ENCODE measurements at regions not wholly inside any gene's neighbourhood (a gene's known extent, or its start where the extent isn't known, plus 50 kb on each side); places are given as distances from the start of the nearest gene placed in this dataset.
"Not testable (repeated sequence)": the region's sequence is repeated elsewhere in the genome, so short reads cannot be mapped to it uniquely, and the experiment has no call there.

- 90% methylated on average over 5 of the region's 5 CpGs for WGBS
- intact Hi-C loops (cut with DNase I) = no loop called here
Observed at GRCh38 chr15:87740655-87741344, 515.7 kb downstream of the NTRK3 start.

DNA sequence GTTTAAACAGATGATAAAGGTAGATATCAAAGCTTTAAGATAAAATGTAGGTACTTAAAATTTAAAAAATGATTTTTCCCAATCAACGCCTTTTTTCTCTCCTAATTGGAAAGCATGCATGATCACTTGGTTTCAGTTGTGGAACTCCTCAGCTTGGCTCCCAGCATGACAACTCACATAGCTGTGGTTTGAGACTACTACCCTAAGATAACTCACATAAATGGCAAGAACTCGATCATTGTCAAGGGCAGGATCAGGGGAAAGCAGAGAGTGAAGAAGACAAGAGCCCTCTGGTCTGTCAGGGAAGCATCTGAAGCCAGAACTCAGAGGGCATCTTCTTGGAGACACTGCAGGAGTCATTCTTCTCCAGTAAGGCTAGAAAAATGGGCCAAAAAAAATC is 516.7 kb downstream of the NTRK3 start:
- H3K27ac ChIP-seq = no peak overlapping the region

More at GRCh38 chr15:87740655-87741344, 515.7 kb downstream of the NTRK3 start:
- Histone ChIP-seq H3K4me3 (no peak overlapping the region), H3K27me3 (replicated peaks; ENCODE audit: insufficient read depth) (no peaks in the 10 kb centered on the region), H3K4me1 (replicated peaks) (no peaks in the 10 kb centered on the region), H3K27ac (no peak overlapping the region), H3K9me3 (no peaks in the 10 kb centered on the region), H3K36me3 (no peaks in the 10 kb centered on the region)
- TF ChIP-seq POLR2A (IDR thresholded peaks at IDR 0.05) (no peak), POLR2AphosphoS5 (IDR thresholded peaks at IDR 0.05) (no peak)
- TF ChIP-seq, protein P1, sequence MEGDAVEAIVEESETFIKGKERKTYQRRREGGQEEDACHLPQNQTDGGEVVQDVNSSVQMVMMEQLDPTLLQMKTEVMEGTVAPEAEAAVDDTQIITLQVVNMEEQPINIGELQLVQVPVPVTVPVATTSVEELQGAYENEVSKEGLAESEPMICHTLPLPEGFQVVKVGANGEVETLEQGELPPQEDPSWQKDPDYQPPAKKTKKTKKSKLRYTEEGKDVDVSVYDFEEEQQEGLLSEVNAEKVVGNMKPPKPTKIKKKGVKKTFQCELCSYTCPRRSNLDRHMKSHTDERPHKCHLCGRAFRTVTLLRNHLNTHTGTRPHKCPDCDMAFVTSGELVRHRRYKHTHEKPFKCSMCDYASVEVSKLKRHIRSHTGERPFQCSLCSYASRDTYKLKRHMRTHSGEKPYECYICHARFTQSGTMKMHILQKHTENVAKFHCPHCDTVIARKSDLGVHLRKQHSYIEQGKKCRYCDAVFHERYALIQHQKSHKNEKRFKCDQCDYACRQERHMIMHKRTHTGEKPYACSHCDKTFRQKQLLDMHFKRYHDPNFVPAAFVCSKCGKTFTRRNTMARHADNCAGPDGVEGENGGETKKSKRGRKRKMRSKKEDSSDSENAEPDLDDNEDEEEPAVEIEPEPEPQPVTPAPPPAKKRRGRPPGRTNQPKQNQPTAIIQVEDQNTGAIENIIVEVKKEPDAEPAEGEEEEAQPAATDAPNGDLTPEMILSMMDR (IDR thresholded peaks at IDR 0.05) = no peak
- DNase-seq (ENCODE audit: low spot score) = no peak

DNA sequence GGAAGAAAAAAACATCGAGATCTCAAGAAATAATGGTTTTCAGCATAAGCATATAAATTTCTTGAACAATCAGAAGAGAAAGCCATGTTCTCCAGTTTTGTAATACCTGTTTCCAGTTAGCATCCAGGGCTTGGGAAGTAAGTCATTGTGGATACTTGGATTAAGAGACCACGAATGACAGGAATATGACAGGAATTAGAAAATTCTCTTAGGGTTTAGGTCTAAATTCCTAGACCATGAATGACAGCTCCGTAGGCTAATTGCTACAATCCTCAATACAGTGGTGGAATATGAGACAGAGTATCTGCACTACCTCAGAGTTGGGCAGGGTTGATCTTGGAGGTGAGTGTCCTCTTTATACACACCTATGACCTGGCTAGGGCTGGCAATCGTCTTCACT is 517.5 kb downstream of the NTRK3 start:
- intact Hi-C loops (cut with DNase I) = no loop called here

More for the DNA sequence above, 516.7 kb downstream of the NTRK3 start:
- intact Hi-C loops (cut with DNase I) = no loop called here
- no peaks in the 10 kb centered on the region for H3K27me3 ChIP-seq (replicated peaks; ENCODE audit: insufficient read depth)
- no peak for DNase-seq (ENCODE audit: low spot score)
- no peaks in the 10 kb centered on the region for H3K36me3 ChIP-seq
- H3K9me3 ChIP-seq = no peaks in the 10 kb centered on the region
- no peak overlapping the region for H3K4me3 ChIP-seq
- WGBS = 87% methylated on average over 2 of the region's 2 CpGs
- TF ChIP-seq POLR2A (IDR thresholded peaks at IDR 0.05) (no peak), POLR2AphosphoS5 (IDR thresholded peaks at IDR 0.05) (no peak)
- TF ChIP-seq, protein P1 (IDR thresholded peaks at IDR 0.05) = no peak
- no peaks in the 10 kb centered on the region for H3K4me1 ChIP-seq (replicated peaks)

DNA sequence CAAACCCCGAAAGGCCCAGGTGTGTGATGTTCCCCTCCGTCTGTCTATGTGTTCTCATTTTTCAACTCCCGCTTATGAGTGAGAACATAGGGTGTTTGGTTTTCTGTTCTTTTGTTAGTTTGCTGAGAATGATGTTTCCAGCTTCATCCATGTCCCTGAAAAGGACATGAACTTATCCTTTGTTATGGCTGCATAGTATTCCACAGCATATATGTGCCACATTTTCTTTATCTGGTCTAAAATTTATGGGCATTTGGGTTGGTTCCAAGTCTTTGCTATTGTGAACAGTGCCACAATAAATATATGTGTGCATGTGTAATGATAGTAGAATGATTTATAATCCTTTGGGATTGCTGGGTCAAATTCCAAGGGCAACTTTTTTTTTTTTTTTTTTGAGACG is 519.1 kb downstream of the NTRK3 start:
- intact Hi-C loops (cut with DNase I); H3K9me3 ChIP-seq; H3K27ac ChIP-seq; H3K27me3 ChIP-seq (replicated peaks; ENCODE audit: insufficient read depth); DNase-seq (ENCODE audit: low spot score); H3K4me1 ChIP-seq (replicated peaks); H3K36me3 ChIP-seq; H3K4me3 ChIP-seq: not testable (repeated sequence)
- 94% methylated on average over 4 of the region's 4 CpGs for WGBS

More for the DNA sequence above, 517.5 kb downstream of the NTRK3 start:
- Histone ChIP-seq H3K27ac (no peak overlapping the region), H3K4me1 (replicated peaks) (no peaks in the 10 kb centered on the region), H3K4me3 (no peak overlapping the region), H3K9me3 (no peaks in the 10 kb centered on the region), H3K36me3 (no peaks in the 10 kb centered on the region), H3K27me3 (replicated peaks; ENCODE audit: insufficient read depth) (no peaks in the 10 kb centered on the region)
- no peak for DNase-seq (ENCODE audit: low spot score)
- 84% methylated on average over 4 of the region's 4 CpGs for WGBS
- no peak for TF ChIP-seq POLR2AphosphoS5 (IDR thresholded peaks at IDR 0.05)
- no peak for TF ChIP-seq POLR2A (IDR thresholded peaks at IDR 0.05)

- intact Hi-C loops (cut with DNase I) = no loop called here
- WGBS = 90% methylated on average over 4 of the region's 4 CpGs
- TF ChIP-seq POLR2A (IDR thresholded peaks at IDR 0.05) (no peak), POLR2AphosphoS5 (IDR thresholded peaks at IDR 0.05) (no peak)
- TF ChIP-seq, protein P1 (IDR thresholded peaks at IDR 0.05) = no peak
- Histone ChIP-seq H3K4me3 (no peak overlapping the region), H3K27me3 (replicated peaks; ENCODE audit: insufficient read depth) (no peaks in the 10 kb centered on the region), H3K36me3 (no peaks in the 10 kb centered on the region), H3K4me1 (replicated peaks) (no peaks in the 10 kb centered on the region), H3K27ac (no peak overlapping the region), H3K9me3 (no peaks in the 10 kb centered on the region)
- no peak for DNase-seq (ENCODE audit: low spot score)
Observed at GRCh38 chr15:87736891-87737389, 519.6 kb downstream of the NTRK3 start.

DNA sequence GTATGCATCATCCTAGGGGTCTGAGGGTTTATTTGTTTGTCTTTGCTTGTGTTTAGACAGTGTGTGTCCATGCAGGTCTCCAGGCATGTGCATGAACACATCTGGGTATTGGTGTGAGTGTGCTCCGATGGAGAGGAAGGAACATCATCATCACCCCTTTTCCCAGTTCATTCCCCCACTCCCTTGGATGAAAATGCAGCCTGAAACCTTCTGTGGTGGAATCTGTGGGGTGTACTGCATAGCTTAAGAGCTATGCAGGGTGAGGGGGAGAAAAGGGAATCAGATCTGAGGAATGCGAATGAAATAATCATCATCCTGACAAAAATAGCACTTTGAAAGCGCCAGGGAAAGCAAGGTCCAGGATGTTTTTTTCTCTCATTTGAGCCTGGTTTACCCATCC is 520.1 kb downstream of the NTRK3 start:
- Histone ChIP-seq H3K27me3 (replicated peaks; ENCODE audit: insufficient read depth) (no peaks in the 10 kb centered on the region), H3K27ac (no peak overlapping the region), H3K4me3 (no peak overlapping the region), H3K36me3 (no peaks in the 10 kb centered on the region), H3K4me1 (replicated peaks) (no peaks in the 10 kb centered on the region), H3K9me3 (no peaks in the 10 kb centered on the region)
- TF ChIP-seq POLR2A (IDR thresholded peaks at IDR 0.05) = no peak
- TF ChIP-seq POLR2AphosphoS5 (IDR thresholded peaks at IDR 0.05) = no peak
- intact Hi-C loops (cut with DNase I) = no loop called here
- no peak for DNase-seq (ENCODE audit: low spot score)
- 91% methylated on average over 3 of the region's 3 CpGs for WGBS

Measured in prostate gland (tissue), 2 donors.